CD4-positive, CD25-positive, alpha-beta regulatory T cell (primary cell): ENCODE measurements at regions not wholly inside any gene's neighbourhood (a gene's known extent, or its start where the extent isn't known, plus 50 kb on each side); places are given as distances from the start of the nearest gene placed in this dataset.

ENCODE experiments used
- ATAC-seq, 2 donors: fragments of 150-1000 bp; cut with Tn5 transposase; one replicate each; pipeline ENCODE4 v1.10.0; 2021; ENCODE audit warnings: low read depth in 2 of 2, moderate number of reproducible peaks in 2 of 2, moderate library complexity in 1 of 2
- DNase-seq, 3 donors: peaks; one replicate each; pipeline versions ENCODE4 v3.0.0 to v3.0.0-alpha.2; 2012 to 2022; ENCODE audit warnings: mixed read lengths in 1 of 3
- H3K27ac ChIP-seq: one replicate; pipeline ENCODE4 v1.7.0; 2013; ENCODE audit warnings: mild to moderate bottlenecking, low read length; ENCODE audit not compliant: insufficient read depth, poor library complexity, severe bottlenecking
- H3K27me3 ChIP-seq: one replicate; pipeline ENCODE4 v1.7.0; 2013; ENCODE audit warnings: low read length; ENCODE audit not compliant: control insufficient read depth, insufficient read depth
- H3K36me3 ChIP-seq: one replicate; pipeline ENCODE4 v1.7.0; 2013; ENCODE audit warnings: mild to moderate bottlenecking, low read length, moderate library complexity; ENCODE audit not compliant: control insufficient read depth, insufficient read depth
- H3K4me1 ChIP-seq: 2 replicates; pipeline ENCODE4 v1.7.0; 2013; ENCODE audit warnings: mild to moderate bottlenecking, low read length; ENCODE audit not compliant: insufficient read depth, control insufficient read depth, poor library complexity, severe bottlenecking
- H3K4me3 ChIP-seq: one replicate; pipeline ENCODE4 v1.7.0; 2013; ENCODE audit warnings: low read depth, mild to moderate bottlenecking, low read length, moderate library complexity
- H3K9me3 ChIP-seq, 2 experiments: 1 replicate in 1 of 2; 2 replicates in 1 of 2; pipeline ENCODE4 v1.7.0; 2013; ENCODE audit warnings: low read length in 2 of 2, mild to moderate bottlenecking in 1 of 2, moderate library complexity in 1 of 2; ENCODE audit not compliant: control insufficient read depth in 2 of 2
- H3K27ac Mint-ChIP-seq, 3 donors: one replicate each; pipeline ENCODE4 v1.8.0; 2020 to 2022; ENCODE audit warnings: mild to moderate bottlenecking in 3 of 3, mixed read lengths in 3 of 3, moderate library complexity in 2 of 3
- H3K27me3 Mint-ChIP-seq: one replicate; pipeline ENCODE4 v1.8.0; 2022; ENCODE audit warnings: mild to moderate bottlenecking, mixed read lengths
- H3K36me3 Mint-ChIP-seq: one replicate; pipeline ENCODE4 v1.8.0; 2020; ENCODE audit warnings: mixed read lengths
- H3K4me1 Mint-ChIP-seq, 4 donors: one replicate each; pipeline ENCODE4 v1.8.0; 2020 to 2022; ENCODE audit warnings: mixed read lengths in 4 of 4, mild to moderate bottlenecking in 1 of 4
- H3K4me3 Mint-ChIP-seq, 4 donors: one replicate each; pipeline ENCODE4 v1.8.0; 2020 to 2022; ENCODE audit warnings: mild to moderate bottlenecking in 4 of 4, mixed read lengths in 4 of 4, moderate library complexity in 3 of 4
- H3K9me3 Mint-ChIP-seq, 7 donors: one replicate each; pipeline ENCODE4 v1.8.0; 2020 to 2022; ENCODE audit warnings: mixed read lengths in 7 of 7, mild to moderate bottlenecking in 3 of 7, moderate library complexity in 2 of 7

GRCh38 chr10:26381986-26382385 is 56.2 kb upstream of the APBB1IP start:
- no peak for DNase-seq
- peaks cover 6% of the 10 kb centered on the region for H3K27me3 Mint-ChIP-seq
- H3K4me3 ChIP-seq, result no peak overlapping the region
- no peak overlapping the region for H3K4me3 Mint-ChIP-seq
- no peak overlapping the region for H3K27ac ChIP-seq
- H3K9me3 Mint-ChIP-seq, result peaks cover 0 to 4% (median 0%) of the 10 kb centered on the region in 7 donors
- H3K36me3 Mint-ChIP-seq, result no peaks in the 10 kb centered on the region
- H3K4me1 Mint-ChIP-seq, result no peaks in the 10 kb centered on the region
- no peak overlapping the region for H3K27ac Mint-ChIP-seq
- no peak for ATAC-seq
- H3K9me3 ChIP-seq, result no peaks in the 10 kb centered on the region
- H3K4me1 ChIP-seq, result no peaks in the 10 kb centered on the region
- H3K27me3 ChIP-seq, result no peaks in the 10 kb centered on the region
- no peaks in the 10 kb centered on the region for H3K36me3 ChIP-seq

GRCh38 chr10:26384600-26384999 is 53.5 kb upstream of the APBB1IP start:
- ATAC-seq (no peak), DNase-seq (no peak)

GRCh38 chr10:26385443-26385842 is 52.7 kb upstream of the APBB1IP start:
- no peaks in the 10 kb centered on the region for H3K4me1 ChIP-seq
- H3K36me3 Mint-ChIP-seq, result no peaks in the 10 kb centered on the region
- DNase-seq (no peak), ATAC-seq (no peak)
- H3K9me3 ChIP-seq, result no peaks in the 10 kb centered on the region
- no peak overlapping the region for H3K4me3 Mint-ChIP-seq
- peaks cover 0 to 8% (median 2%) of the 10 kb centered on the region in 7 donors for H3K9me3 Mint-ChIP-seq
- no peak overlapping the region for H3K27ac ChIP-seq
- H3K27me3 Mint-ChIP-seq, result peaks cover 8% of the 10 kb centered on the region
- no peak overlapping the region for H3K27ac Mint-ChIP-seq
- no peak overlapping the region for H3K4me3 ChIP-seq
- no peaks in the 10 kb centered on the region for H3K4me1 Mint-ChIP-seq
- no peaks in the 10 kb centered on the region for H3K27me3 ChIP-seq
- H3K36me3 ChIP-seq, result no peaks in the 10 kb centered on the region

More at GRCh38 chr10:26384600-26384999, 53.5 kb upstream of the APBB1IP start:
- Mint-ChIP-seq H3K27ac (no peak overlapping the region), H3K4me1 (no peaks in the 10 kb centered on the region), H3K4me3 (peak overlapping the region in 1 of 4 donors; percentile 12), H3K27me3 (peaks cover 4% of the 10 kb centered on the region), H3K9me3 (peaks cover 0 to 6% (median 2%) of the 10 kb centered on the region in 7 donors), H3K36me3 (no peaks in the 10 kb centered on the region)
- Histone ChIP-seq H3K36me3 (no peaks in the 10 kb centered on the region), H3K27me3 (no peaks in the 10 kb centered on the region), H3K4me1 (no peaks in the 10 kb centered on the region), H3K27ac (no peak overlapping the region), H3K4me3 (no peak overlapping the region), H3K9me3 (no peaks in the 10 kb centered on the region)

- Mint-ChIP-seq H3K9me3 (peaks cover 0 to 8% (median 2%) of the 10 kb centered on the region in 7 donors), H3K27ac (no peak overlapping the region), H3K4me1 (peaks cover 0 to 4% (median 2%) of the 10 kb centered on the region in 4 donors), H3K4me3 (no peak overlapping the region), H3K36me3 (no peaks in the 10 kb centered on the region), H3K27me3 (peaks cover 11% of the 10 kb centered on the region)
- ATAC-seq (no peak), DNase-seq (no peak)
- Histone ChIP-seq H3K27me3 (no peaks in the 10 kb centered on the region), H3K36me3 (no peaks in the 10 kb centered on the region), H3K9me3 (no peaks in the 10 kb centered on the region), H3K4me3 (no peak overlapping the region), H3K27ac (no peak overlapping the region), H3K4me1 (peaks cover 2% of the 10 kb centered on the region)
Observed at GRCh38 chr10:26386781-26387180, 51.4 kb upstream of the APBB1IP start.
